HG02759 (cell line): ENCODE measurements at regions not wholly inside any gene's neighbourhood (a gene's known extent, or its start where the extent isn't known, plus 50 kb on each side); places are given as distances from the start of the nearest gene placed in this dataset.

ENCODE experiments used
- ATAC-seq: cut with Tn5 transposase; IDR thresholded peaks from one replicate; pipeline ENCODE4 v1.9.1; 2021; ENCODE audit warnings: mild to moderate bottlenecking, moderate library complexity; ENCODE audit not compliant: unreplicated experiment

- ATAC-seq, result no peak
Observed at GRCh38 chr10:5305374-5305773, 59.4 kb upstream of the UCN3 start.

GRCh38 chr10:5310914-5311313 lies 53.9 kb upstream of the UCN3 start:
- ATAC-seq, result no peak

GRCh38 chr10:5311617-5312016 lies 53.1 kb upstream of the UCN3 start:
- no peak for ATAC-seq

GRCh38 chr10:5314840-5315239 lies 49.9 kb upstream of the UCN3 start:
- no peak for ATAC-seq
